ENCODE measurements at regions not wholly inside any gene's neighbourhood (a gene's known extent, or its start where the extent isn't known, plus 50 kb on each side); places are given as distances from the start of the nearest gene placed in this dataset.
"Not testable (repeated sequence)": the region's sequence is repeated elsewhere in the genome, so short reads cannot be mapped to it uniquely, and the experiment has no call there.

- in situ Hi-C loops (cut with HindIII; ENCODE audit: low pct_unique_long_range_greater_than_20kb, low sequenced_read_pairs), result no loop called here
- DNase-seq (ENCODE audit: low read depth, low spot score), result no peak
Observed at GRCh38 chr4:93888308-93888707, 59.8 kb downstream of the ATOH1 start.

DNA sequence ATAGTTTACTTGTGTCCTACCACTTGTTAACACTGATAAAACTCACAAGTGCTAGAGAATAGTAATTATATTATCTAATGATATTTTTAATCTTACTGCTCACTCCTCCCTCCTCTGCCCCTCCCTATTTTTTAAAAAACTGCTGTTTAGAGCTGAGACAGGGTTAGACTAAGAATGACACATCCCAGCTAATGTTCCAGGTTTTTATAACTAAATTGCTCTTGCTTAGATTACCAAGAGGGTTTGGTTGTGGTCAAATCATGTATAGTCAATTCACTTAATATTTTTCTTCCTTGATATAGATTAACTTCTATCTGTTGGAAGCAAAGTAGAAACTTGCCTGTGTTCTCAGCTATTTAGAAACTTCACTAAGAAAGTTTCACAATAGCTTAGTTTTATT is 60.2 kb downstream of the ATOH1 start:
- DNase-seq (ENCODE audit: low read depth, low spot score), result no peak
- in situ Hi-C loops (cut with HindIII; ENCODE audit: low pct_unique_long_range_greater_than_20kb, low sequenced_read_pairs), result no loop called here

- in situ Hi-C loops (cut with HindIII; ENCODE audit: low pct_unique_long_range_greater_than_20kb, low sequenced_read_pairs), result no loop called here
- DNase-seq (ENCODE audit: low read depth, low spot score), result no peak
Observed at GRCh38 chr4:93891244-93891643, 62.7 kb downstream of the ATOH1 start.

- in situ Hi-C loops (cut with HindIII; ENCODE audit: low pct_unique_long_range_greater_than_20kb, low sequenced_read_pairs), result no loop called here
- DNase-seq (ENCODE audit: low read depth, low spot score), result no peak
Observed at GRCh38 chr4:93894995-93895394, 66.4 kb downstream of the ATOH1 start.

- in situ Hi-C loops (cut with HindIII; ENCODE audit: low pct_unique_long_range_greater_than_20kb, low sequenced_read_pairs), result no loop called here
Observed at GRCh38 chr4:93896516-93896915, 68.0 kb downstream of the ATOH1 start.

DNA sequence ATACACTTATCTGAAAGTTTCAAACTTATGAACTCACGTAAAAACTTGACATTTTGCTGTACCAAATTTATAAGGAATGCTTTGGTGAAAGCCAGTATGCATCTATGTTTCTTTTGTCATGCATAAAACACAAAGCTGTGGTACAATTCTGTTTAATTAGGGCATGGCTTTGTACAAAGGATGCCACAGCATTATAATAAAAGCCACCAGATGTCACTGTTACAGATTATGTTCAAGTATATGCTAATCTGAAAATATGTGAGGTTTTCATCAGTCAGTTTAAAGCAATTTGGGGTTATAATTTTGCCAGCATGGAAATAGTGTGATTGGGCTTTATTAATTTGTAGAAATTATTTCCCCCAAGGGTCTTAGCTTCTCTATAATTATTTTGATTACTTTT is 69.0 kb downstream of the ATOH1 start:
- in situ Hi-C loops (cut with HindIII; ENCODE audit: low pct_unique_long_range_greater_than_20kb, low sequenced_read_pairs), result no loop called here
- peak; percentile 5 for DNase-seq (ENCODE audit: low read depth, low spot score)

More at GRCh38 chr4:93896516-93896915, 68.0 kb downstream of the ATOH1 start:
- DNase-seq (ENCODE audit: low read depth, low spot score), result no peak

- in situ Hi-C loops (cut with HindIII; ENCODE audit: low pct_unique_long_range_greater_than_20kb, low sequenced_read_pairs), result no loop called here
- no peak for DNase-seq (ENCODE audit: low read depth, low spot score)
Observed at GRCh38 chr4:93908778-93909177, 80.2 kb downstream of the ATOH1 start.

DNA sequence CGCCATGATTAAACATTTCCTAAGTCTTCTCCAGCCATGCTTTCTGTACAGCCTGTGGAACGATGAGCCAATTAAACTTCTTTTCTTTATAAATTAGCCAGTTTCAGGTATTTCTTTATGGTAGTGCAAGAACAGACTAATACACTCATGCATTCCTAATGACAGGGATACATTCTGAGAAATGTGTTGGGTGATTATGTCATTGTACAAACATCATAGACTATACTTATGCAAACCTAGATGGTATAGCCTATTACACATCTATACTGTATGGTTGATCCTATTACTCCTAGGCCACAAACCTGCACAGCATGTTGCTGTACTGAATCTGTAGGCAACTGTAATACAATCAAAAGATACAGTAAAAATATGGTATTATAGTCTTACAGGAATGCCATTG is 83.1 kb downstream of the ATOH1 start:
- no peak for DNase-seq (ENCODE audit: low read depth, low spot score)
- in situ Hi-C loops (cut with HindIII; ENCODE audit: low pct_unique_long_range_greater_than_20kb, low sequenced_read_pairs), result no loop called here

DNA sequence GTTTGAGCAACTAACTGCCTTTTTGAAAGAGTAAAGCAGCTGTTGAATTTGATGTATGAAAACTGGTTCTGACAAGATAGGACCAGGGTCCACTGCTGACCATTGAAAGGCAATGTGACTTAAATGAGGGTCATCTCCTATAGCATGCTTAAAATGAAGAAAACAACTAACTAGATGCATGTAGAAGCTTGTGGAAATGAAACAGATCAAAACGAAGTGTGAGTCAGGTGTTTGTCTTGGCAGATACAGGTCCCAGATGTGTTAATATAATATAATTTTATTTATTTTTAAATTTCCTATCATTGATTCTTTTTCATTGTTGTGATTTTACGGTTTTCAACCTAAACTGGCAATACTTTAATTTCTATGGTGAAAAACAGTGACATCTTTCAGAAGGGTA is 83.6 kb downstream of the ATOH1 start:
- in situ Hi-C loops (cut with HindIII; ENCODE audit: low pct_unique_long_range_greater_than_20kb, low sequenced_read_pairs), result no loop called here
- DNase-seq (ENCODE audit: low read depth, low spot score), result no peak

DNA sequence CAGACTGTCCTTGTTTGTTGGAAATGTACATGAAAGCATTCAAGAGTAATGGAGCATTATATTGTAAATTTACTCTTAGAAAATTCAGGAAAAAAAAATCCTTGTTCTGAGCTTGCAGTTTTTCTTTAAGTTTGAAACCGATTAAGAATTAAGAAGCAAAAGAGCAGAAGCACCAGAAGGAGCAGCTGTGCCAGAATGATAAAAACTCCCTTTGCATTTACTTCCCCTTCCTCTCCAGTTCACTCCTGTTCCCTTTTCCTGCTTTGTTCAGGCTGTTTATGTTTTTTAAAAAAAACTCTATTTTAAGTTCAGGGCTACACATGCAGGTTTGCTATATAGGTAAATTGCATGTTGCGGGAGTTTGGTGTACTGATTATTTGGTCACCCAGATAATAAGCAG is 90.3 kb downstream of the ATOH1 start:
- in situ Hi-C loops (cut with HindIII; ENCODE audit: low pct_unique_long_range_greater_than_20kb, low sequenced_read_pairs), result no loop called here
- DNase-seq (ENCODE audit: low read depth, low spot score), result no peak

GRCh38 chr4:93923570-93923969 is 95.0 kb downstream of the ATOH1 start:
- in situ Hi-C loops (cut with HindIII; ENCODE audit: low pct_unique_long_range_greater_than_20kb, low sequenced_read_pairs); DNase-seq (ENCODE audit: low read depth, low spot score): not testable (repeated sequence)

GRCh38 chr4:93947286-93947685 is 118.7 kb downstream of the ATOH1 start:
- in situ Hi-C loops (cut with HindIII; ENCODE audit: low pct_unique_long_range_greater_than_20kb, low sequenced_read_pairs), result no loop called here
- no peak for DNase-seq (ENCODE audit: low read depth, low spot score)

GRCh38 chr4:93950239-93950638 is 121.7 kb downstream of the ATOH1 start:
- in situ Hi-C loops (cut with HindIII; ENCODE audit: low pct_unique_long_range_greater_than_20kb, low sequenced_read_pairs); DNase-seq (ENCODE audit: low read depth, low spot score): not testable (repeated sequence)

- in situ Hi-C loops (cut with HindIII; ENCODE audit: low pct_unique_long_range_greater_than_20kb, low sequenced_read_pairs), result no loop called here
- DNase-seq (ENCODE audit: low read depth, low spot score), result no peak
Observed at GRCh38 chr4:93957186-93957585, 128.6 kb downstream of the ATOH1 start.

DNA sequence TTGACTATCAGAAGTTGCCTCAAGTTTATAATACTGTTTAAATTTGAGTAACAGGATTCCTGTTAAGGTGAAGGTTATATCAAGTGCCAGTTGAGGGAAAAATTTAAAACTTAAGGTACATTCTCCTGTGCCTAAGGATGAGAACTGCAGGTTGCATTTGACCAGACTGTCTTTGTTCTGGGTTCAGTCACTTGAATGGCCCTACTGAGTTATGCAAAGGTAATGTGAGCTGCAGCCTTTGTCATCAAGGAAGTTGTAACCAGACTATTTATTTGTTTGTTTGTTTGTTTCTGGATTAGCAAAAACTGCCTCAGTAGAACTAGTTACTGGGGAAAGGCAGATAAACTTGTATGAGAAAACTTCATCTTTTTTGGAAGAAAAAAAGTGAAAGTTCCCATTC is 131.9 kb downstream of the ATOH1 start:
- DNase-seq (ENCODE audit: low read depth, low spot score), result no peak
- in situ Hi-C loops (cut with HindIII; ENCODE audit: low pct_unique_long_range_greater_than_20kb, low sequenced_read_pairs), result no loop called here

DNA sequence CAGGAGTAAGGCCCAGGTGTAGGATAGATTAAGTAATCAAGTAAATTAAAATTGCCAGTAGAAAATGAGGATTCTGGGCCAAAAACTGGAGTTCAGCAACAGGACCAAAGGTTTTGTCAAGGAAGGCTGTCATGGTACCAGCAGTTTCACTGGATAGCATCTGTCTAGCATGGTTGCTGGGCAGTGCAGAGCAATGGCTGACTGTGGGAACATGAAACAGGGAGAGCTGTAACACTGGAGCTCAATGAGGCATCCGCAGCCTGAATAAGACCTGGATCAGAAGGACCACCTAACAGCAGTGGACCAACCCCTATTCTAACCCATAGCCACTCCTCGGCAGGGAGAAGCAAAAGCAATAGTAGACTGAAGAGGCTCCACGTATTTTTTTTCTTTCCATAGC is 132.4 kb downstream of the ATOH1 start:
- in situ Hi-C loops (cut with HindIII; ENCODE audit: low pct_unique_long_range_greater_than_20kb, low sequenced_read_pairs), result no loop called here
- no peak for DNase-seq (ENCODE audit: low read depth, low spot score)

DNA sequence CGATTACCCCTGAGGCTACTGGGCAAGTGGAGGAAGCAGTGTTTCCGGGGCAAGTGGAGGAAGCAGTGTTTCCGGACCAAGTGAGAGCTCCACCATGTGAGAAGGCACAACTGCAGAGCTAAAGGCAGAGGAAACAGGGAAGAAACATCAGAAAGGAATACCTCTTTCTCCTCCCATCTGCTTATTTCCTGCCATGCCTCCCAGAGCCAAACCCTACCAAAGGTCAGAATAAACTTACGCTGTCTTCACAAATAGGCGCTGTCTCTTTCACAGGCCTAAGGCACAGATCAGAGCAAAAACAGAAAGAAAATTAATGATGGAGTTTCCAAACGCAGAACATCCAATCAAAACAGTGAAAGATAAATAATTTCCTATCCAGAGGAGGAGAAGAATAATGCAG is 153.0 kb downstream of the ATOH1 start:
- in situ Hi-C loops (cut with HindIII; ENCODE audit: low pct_unique_long_range_greater_than_20kb, low sequenced_read_pairs), result no loop called here

DNA sequence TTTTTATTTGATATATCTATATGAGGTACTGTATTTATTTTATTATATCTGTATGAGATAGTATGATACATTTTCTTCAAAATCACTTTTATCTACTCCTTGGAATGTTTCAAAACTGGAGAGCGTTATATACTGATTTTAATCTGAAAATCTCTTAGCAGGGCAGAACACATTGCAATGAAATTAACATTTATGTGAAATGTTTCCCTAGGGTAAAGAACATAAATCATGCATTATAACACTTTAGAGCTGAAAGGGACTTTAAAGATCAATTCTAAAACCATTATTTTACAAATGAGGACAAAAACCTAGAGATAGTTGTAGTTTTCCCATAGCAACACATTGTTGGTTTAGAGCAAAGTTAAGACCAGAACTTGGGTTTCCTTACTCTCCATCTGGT is 153.7 kb downstream of the ATOH1 start:
- no peak for DNase-seq (ENCODE audit: low read depth, low spot score)
- in situ Hi-C loops (cut with HindIII; ENCODE audit: low pct_unique_long_range_greater_than_20kb, low sequenced_read_pairs), result no loop called here

More for the DNA sequence above, 153.0 kb downstream of the ATOH1 start:
- no peak for DNase-seq (ENCODE audit: low read depth, low spot score)

GRCh38 chr4:93983140-93983539 is 154.6 kb downstream of the ATOH1 start:
- in situ Hi-C loops (cut with HindIII; ENCODE audit: low pct_unique_long_range_greater_than_20kb, low sequenced_read_pairs), result no loop called here
- DNase-seq (ENCODE audit: low read depth, low spot score), result no peak

- in situ Hi-C loops (cut with HindIII; ENCODE audit: low pct_unique_long_range_greater_than_20kb, low sequenced_read_pairs), result no loop called here
- no peak for DNase-seq (ENCODE audit: low read depth, low spot score)
Observed at GRCh38 chr4:93994175-93994994, 165.8 kb downstream of the ATOH1 start.
